Activated CD4-positive, CD25-positive, alpha-beta regulatory T cell treated with anti-CD3 and anti-CD28 coated beads, Interleukin-2, amount 50 U/mL, for 72 hours (primary cell): ENCODE measurements at regions not wholly inside any gene's neighbourhood (a gene's known extent, or its start where the extent isn't known, plus 50 kb on each side); places are given as distances from the start of the nearest gene placed in this dataset.

Experiments used
- DNase-seq: peaks from one replicate; pipeline ENCODE4 v3.0.0; 2021

DNA sequence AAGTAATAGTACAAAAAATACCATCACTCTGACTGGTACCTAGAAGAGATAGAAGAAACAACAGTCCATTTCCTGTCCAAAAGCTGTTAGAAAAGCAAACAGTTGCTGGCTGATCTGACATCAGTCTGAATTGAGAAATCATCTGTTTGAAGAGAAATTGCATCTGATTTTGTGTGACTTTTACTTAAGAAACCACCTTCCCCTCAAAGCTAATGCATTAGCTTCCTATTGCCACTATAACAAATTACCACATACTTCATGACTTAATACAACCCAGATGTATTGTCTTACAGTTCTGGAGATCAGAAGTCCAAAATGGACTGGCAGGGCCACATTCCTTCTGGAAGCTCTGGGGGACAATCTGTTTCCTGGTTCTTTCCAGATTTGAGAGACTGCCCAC lies 385.9 kb upstream of the TLE4 start:
- DNase-seq, result no peak

DNA sequence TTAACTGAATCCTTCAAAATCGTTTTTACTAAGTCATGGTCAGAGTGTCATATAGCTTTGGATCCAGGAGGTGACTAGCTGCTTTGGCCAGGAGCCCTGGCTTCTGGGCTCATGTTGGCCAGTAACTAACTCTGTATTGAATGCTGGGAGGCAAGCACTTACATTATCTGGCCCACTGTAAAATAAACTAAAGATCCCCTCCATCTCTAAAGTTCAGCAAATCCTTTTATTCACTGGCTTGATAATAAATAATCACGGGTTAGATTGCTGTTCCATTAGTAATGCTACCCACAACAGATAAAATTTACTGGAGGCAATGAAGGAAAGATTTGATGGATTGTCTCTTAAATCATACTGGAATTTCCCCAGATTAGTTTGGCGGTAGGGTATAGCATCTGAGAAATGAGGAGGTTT lies 382.2 kb upstream of the TLE4 start:
- DNase-seq, result no peak

DNA sequence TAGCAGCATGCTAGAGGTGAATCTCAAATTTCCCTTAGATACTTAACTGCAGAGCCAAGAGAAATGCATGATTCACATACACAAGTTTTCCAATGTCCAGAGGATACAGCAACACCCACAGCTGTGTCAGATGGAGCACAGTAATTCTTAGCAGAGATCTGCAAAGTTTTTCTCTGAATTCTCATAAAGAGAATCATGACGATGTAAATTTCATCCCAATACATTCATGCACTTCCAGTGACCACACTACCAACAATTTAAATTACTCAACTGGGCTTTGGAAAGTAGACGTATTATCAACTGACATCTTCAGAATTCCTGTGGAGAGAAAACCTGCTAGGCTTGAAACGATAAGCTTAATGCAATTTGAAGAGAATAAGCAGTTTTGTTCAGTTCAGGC lies 378.8 kb upstream of the TLE4 start:
- DNase-seq, result no peak

DNA sequence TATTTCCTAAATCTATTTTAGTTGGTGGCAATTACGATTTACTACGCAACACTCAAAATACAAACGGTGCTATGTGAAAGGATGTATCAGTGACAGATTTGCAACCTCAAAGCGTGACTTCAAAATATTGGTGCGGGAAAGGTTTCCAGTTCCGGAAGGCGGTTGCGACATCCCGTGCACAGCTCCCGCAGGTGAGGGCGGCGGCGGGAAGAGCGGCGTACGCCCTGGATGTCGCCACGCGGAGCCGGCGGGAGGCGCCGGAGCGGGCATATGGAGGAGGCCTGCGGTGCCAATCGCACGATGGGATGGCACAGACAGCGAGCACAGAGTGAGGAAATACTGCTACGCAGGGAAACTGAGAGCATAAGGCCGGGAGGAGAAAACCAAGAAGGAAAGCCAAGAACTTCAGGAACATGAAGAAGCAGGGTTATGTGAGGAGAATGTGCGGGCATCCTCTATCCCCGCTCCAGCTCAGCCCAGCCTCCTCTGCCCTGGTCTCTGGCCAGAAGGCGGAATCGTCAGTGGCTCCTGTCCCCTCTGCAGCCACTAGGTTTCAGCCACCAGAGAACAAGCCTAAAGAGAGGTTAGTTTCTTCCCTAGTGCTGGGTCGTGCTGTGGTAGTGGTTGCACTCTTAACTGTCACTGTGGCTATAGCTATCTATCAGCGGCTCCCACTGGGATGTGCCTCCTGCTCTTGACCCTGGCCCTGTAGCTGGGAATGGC lies 378.1 kb upstream of the TLE4 start:
- no peak for DNase-seq

DNA sequence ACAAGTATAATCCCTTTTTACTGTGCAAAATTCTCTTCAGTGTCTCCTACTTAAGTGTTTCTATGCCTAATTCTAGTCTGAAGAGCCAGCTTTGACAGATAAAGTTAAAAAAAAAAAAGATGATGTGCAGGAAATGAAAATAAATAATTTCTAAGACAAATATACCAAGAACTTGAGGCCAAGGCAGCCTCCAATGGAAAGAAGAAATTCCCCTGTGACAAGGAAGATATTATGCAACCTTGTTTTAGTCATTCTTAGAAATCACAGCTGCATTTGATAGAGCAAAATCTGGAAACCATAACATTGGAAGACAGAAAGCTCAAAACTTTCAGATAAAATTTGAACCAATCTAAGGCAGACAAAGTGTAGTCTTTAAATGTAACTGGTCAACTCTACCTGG lies 375.9 kb upstream of the TLE4 start:
- DNase-seq, result no peak

DNA sequence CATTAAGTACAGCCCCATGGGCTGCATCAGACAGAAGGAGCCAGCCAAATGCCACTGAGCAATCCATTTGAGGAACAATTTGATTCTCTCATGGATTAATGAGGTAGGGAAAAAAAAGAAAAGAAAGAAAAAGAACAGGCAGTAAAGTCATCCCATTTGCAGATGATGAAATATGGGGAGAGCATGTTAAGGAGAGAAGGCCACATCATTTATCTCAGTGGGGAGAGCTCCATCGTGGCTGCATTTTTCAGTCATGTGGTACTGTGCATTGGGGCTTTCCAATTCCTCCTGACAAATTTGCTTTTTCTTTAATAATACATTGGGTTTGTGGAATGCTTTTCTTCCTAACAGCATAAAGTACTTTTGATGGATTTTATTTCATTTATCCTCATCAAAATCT lies 375.2 kb upstream of the TLE4 start:
- no peak for DNase-seq

DNA sequence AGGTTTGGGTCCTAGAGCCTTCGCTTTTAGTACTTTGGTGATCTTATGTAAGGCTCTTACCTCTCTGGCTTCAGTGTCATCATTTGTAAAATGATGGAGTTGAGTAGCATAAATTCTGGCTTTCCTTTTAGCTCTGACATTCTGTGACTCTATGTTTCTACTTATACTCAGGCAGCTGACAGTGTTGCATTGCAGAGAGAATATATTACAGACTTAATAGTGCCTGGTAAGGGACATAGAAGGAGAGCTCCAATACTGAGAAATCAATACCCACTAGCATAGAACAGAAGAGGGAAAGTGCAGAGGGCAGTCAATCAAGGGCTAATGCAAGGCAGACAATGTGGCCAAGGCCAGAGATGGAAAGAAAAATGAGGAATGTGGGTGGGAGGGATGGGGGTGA lies 371.4 kb upstream of the TLE4 start:
- DNase-seq, result no peak

DNA sequence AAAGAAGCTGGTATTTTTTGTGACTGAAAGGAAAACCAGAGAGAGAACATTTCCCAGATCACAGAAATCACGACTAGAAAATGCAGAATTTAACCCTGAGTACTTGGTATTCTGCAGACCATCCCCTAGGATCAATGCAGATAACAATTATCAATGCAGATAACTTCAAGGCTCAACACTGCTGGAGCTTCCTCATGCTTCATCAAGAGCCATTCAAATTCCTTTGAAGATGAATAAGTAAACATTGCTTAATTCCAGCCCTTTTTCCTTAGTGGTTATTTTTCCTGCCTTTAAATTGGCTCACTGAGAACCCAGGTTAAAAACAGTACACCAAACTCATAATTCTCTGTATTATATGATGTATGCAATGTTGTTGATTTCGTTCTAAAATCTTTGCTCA lies 370.1 kb upstream of the TLE4 start:
- DNase-seq, result no peak

DNA sequence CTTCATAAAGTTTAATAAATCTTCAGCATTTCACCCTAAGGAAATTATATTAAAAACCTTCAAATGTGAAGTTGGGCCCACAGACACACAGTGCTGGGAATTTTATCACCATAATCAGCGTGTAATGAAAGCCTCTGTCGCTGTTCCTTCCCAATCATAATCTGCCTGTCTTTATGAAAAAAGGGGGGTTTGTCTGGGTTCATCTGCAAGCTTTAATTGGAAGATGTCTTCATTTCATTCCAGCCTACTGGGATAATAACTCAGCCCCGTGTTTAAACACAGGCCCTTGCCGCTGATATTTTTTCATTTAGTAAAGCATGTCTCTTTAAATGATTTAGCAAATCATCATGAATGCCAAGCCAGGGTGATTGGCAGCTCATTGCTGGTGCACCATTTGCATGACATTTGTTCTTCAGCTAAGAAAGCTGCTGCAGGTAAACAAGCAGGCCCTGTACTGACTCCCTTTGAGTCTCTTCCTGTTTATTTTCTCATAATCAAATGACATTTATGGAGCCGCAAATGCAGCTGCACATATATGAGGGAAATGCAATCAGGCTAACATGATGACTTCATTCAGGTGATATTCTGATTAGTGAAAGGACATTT lies 362.9 kb upstream of the TLE4 start:
- no peak for DNase-seq

DNA sequence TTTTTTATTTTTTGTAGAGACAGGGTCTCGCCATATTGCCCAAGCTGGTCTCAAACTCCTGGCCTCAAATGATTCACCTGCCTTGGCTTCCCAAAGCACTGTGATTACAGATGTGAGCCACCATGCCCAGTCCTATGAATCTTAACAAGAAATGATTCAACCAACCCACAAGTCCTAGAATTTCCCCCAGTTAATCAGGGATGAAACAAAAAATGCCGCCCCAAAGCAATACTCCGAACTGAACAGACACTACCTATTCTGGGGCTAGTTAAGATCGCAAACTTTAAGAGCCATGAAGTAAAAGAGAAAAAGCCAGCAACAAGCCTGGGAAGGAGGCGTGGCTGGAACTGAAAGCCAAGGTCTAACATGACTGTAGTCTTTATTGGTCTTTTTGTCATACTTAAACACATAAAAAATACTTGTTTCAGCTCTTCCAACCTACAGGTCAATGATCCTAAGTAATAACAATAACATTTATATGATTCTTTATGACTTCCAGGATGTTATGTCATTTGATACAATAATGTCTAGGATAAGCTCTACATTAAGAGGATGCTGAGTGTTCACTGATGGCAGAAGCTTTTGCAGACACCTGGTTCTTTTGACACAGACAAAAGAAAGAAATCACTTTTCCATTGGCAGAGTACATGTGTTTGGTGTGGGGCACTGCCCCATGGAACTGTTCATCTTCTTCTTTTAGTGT lies 361.1 kb upstream of the TLE4 start:
- DNase-seq, result no peak

DNA sequence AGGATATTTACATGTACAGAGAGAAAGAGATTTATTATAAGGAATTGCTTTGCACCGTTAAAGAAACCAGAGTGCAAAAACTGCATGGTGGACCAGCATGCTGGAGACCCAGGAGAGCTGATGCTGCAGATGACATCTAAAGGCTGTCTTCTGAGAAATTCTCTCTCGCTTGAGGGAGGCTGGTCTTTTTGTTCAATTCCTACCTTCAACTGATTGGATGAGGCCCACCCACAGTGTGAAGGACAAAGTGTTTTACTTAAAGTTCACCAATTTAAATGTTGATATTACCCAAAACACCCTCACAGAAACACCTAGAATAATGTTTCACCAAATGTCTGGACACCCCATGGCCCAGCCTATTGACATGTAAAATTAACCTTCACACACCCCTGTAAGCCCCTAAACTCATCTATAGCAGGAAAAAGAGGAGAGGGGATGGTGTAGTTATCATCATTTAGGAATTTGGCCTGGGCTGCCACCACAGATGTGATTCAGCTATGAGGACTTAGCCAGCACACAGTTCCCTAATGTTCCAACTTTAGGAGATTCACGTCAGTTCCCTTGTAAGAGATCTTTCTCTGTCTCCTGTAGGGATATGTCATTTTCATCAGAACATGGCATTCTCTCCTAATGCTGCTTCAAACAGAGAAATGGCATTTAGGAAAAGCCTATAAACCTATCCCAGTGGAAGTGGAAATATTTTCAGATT lies 358.2 kb upstream of the TLE4 start:
- no peak for DNase-seq

DNA sequence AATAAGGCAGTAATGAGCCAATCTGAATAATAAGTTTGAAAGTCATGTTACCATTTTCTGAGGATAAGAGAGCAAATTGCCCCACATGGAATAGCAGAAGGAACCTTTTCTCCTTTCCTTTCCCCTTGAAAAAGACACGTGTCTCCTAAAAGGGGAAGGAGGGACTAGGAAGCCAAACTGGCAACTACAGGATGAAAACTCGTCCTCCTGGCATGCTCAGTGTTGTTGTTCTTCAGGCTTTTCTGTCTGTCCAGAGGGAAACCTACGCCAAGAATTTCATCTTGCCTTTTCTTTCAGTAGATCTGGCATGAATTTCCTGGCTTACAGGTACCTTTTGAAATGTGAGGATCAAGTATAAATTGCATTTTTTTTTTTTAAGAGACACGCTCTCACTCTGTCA lies 355.9 kb upstream of the TLE4 start:
- no peak for DNase-seq

DNA sequence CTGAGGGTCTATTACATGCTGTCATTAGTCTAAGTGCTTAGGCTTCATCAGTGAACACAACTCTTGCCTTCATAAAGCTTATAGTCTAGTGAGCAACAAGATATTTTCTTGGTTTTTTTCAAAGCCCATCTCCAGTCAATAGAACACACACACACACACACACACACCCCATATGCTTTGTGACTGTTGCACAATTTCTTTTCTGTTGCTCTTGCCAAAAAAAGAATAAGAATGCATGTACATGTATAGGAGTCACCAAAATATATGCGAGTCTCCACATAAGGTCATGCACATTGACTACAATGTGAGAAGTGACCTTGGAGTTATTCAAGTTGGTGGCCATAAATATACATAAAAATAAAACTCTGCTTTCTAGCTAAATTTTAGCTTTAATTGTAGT lies 351.5 kb upstream of the TLE4 start:
- no peak for DNase-seq

DNA sequence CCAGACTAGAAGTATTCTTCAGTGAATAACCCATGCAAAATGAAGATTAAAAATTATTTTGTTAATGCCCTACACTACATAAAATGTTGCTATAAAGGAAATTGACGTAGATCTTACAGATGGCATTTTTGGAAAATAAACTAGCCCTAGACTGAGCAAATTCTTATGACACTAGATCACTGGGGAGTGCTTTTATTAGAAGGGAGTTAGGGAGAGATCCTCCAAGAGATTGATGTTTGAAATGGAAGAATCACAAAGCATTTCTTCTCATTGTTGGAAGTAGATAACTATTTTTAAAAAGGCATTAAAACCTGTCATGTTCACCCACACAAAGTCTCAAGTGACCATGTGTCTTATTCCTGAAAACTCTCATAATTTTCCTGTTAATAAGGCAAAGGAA lies 351.1 kb upstream of the TLE4 start:
- no peak for DNase-seq

DNA sequence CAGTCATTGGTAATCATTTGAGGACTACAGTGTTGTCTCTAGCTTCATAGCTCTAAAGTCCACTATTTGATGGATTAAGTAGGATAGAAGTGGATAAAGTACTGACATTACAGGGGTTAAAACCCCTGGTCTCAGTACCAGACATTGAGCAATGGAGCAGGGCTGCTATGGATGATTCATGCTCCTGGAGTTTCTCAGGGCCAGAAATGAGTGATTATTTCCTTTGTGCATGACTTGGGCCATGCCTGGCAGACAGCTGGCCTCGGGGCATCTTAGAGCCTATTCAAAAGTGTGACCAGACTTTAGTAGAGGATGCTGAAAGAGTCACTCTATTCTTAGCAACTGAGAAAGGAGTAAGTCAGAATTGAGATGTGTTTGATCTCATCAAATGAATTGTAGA lies 350.7 kb upstream of the TLE4 start:
- DNase-seq, result no peak

DNA sequence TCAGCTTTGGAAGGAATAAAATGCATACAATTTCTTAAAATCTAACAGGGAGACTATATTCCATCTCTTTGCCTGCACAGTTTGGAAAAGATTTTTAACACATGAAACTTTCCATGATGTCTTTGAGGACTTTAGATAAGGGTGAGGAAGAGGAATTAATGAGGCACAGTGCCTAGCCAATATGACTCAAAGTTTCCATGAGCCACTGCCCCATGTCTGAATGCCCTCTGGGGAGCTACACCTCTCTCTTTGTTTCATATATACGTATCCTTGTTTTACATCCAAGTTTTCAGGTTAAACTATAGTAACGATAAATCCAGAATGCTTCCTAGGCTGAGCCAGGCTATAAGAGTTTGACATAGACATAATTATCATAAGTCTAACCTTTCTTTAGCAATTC lies 349.3 kb upstream of the TLE4 start:
- no peak for DNase-seq

DNA sequence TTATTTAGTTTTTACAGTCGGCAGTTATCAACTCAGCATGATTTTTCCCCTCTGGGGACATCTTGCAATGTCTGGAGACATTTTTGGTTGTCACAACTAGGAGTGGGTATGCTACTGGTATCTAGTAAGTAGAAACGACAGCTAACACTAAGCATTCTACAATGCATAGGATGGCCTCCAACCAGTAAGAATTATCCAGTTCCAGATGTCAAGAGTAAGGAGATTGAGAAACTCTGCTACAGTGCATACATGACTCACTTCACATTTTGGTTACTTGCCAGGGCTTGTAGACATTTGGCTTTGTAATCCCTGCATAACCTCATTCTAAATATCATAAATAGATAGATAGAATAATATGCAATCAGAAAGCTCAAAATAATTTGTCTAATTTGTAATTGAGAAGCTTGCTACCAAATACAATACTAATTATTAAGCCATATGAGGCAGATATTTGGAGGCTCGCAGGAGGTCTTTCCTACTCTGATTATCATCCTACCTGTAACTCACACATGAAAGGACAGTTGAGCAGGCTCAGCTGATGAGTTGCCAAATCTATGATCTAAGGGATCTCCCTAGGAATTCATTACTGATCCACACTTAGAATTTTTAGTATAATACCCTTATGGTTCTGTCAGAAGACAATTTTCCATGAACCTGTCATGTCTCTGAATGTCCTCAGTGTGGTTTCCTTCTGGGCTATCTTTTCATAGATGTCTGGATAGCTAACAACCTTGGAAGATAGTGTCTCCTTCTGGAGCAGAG lies 346.9 kb upstream of the TLE4 start:
- no peak for DNase-seq

DNA sequence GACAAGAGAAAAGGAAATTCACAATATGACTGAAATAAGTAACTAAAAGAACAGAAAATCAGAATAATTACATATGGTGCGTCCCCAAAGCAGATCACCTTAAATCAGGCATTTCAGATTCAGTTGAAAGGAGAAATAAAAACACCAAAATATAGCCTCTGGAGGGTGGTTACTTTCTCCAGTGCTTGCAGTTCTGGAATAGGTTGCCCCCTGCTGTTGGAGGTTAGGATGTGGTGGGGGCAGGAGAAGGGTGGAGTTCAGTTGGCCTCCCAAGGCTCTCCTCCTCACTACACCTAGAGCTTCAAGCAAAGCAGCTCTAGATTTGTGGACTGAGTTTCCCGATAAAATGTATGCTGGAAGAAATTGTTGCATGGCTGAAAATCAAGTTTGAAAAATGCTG lies 338.2 kb upstream of the TLE4 start:
- no peak for DNase-seq

DNA sequence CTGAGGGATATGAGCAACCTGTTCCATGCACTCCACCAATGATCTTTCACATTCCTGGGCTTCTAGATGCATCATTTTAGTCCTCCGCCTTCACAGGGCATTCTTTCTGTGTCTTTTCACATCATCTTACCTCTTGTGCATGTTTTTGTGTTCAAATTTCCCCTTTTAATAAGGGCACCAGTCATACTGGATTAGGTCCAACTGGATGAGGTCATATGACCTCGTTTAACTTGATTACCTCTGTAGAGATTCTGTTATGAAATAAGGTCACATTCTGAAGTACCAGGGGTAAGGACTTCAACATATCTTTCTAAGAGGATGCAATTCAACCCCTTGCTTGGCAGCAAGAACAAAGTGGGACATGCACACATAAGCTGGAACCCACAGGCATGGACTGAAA lies 335.3 kb upstream of the TLE4 start:
- no peak for DNase-seq

DNA sequence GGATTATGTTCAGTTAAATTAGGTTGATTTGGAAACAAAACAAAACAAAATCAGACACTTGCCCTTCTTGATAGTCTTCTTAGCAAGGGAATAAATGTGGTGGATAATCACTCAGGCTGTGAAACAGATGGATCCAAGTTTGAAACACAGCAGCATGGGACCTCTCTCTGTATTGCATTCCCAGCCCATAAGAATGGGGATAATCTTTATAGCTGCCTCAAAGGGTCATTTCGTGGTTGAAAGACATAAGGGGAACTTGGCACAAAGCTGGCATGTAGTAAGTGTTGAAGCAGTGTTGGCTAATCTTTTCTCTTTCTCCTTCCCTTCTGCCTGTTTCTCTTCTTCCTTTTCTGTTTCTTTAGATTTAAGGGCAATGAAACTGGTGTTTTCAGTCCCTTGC lies 333.9 kb upstream of the TLE4 start:
- DNase-seq, result no peak

DNA sequence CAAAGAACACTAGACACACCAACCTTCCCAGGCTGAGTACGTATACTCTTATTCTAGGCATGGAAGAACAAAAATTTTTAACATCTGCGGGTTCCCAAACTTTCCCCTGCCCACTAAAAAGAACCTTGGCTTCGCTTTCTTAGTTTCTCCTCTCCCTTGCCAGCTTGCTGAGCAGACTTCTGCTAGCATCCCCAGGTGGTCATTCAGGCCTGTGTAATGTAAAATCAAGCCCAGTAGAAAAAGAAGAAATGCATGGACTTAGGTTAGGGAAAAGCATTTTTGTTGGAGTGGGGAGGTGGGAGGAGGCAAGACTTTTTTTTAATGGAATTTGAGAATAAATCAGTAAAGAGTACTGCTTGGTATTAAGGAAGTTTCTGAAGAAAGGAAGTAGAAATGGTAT lies 331.0 kb upstream of the TLE4 start:
- no peak for DNase-seq

DNA sequence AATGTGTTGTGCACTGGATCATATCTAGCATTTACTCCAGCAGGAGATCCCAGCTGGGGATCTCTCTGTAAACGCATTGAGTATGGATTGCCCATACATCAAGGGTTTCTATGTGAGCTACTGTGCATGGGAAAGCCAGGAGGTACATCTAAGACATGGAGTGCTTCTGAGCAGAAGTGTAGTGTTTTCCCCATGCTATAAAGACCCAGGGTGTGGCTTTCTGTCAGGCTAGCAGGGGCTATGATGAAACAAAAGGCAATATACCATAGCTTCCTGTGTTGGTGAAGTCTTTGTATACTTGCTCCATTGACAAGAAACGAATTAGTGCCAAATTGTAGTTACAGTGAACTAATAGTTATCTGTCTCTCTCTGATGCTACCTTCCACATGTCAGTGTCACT lies 329.3 kb upstream of the TLE4 start:
- DNase-seq, result no peak

DNA sequence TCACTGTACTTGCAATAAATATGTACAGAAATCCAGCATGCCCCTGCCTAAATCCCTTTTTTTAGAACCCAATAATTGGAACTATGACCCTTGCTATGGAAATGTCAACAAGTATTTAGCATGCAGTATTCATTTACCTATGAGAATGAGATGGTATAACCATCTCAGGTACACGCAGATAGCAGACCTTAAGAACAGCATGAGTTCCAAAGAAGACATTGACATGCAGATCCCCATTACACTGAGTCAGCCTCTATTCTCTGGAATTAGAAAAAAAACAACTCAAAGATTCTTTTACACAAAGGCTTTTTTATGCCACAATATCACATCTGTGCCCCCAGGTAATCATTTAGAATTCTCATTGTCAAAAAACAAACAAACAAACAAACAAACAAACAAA lies 325.6 kb upstream of the TLE4 start:
- no peak for DNase-seq
